ENCODE measurements at regions not wholly inside any gene's neighbourhood (a gene's known extent, or its start where the extent isn't known, plus 50 kb on each side); places are given as distances from the start of the nearest gene placed in this dataset.

- no peak for TF ChIP-seq POLR2A (IDR thresholded peaks at IDR 0.05; ENCODE audit: low read depth, low read length)
- no peak for TF ChIP-seq TAF1 (IDR thresholded peaks at IDR 0.05; ENCODE audit: low read depth, low read length)
- no peak for TF ChIP-seq POLR2AphosphoS5 (IDR thresholded peaks at IDR 0.05; ENCODE audit: low read depth, low read length)
- TF ChIP-seq PAX5 (IDR thresholded peaks at IDR 0.05; ENCODE audit: insufficient read depth, low read length, severe bottlenecking) = no peak
- TF ChIP-seq POU2F2 (IDR thresholded peaks at IDR 0.05; ENCODE audit: low read depth, low read length) = no peak
- no peak for TF ChIP-seq SPI1 (IDR thresholded peaks at IDR 0.05; ENCODE audit: low read depth, low read length)
These were observed 56.5 kb upstream of the MTF2 start for GRCh38 chr1:93022580-93022979.

Data from GM12891 (cell line).